ENCODE measurements at regions not wholly inside any gene's neighbourhood (a gene's known extent, or its start where the extent isn't known, plus 50 kb on each side); places are given as distances from the start of the nearest gene placed in this dataset.

- no peak overlapping the region for H3K4me3 Mint-ChIP-seq
- no CpG with 5 or more reads among the region's 1 CpG for WGBS (ENCODE audit: extremely low coverage, insufficient read length, low lambda C conversion rate)
- Histone ChIP-seq H3K9ac (ENCODE audit: extremely low read depth, insufficient read length, low read length) (no peak overlapping the region), H3K23ac (ENCODE audit: insufficient read length, low read depth, low read length) (no peak overlapping the region), H3K79me2 (ENCODE audit: insufficient read depth, low read length) (no peaks in the 10 kb centered on the region), H3T11ph (ENCODE audit: low read length) (no peak overlapping the region), H3K18ac (ENCODE audit: insufficient read length, low read depth, low read length) (no peak overlapping the region), H3K4me2 (ENCODE audit: insufficient read depth, insufficient read length, low read length) (no peak overlapping the region), H3K27ac (ENCODE audit: insufficient read length, low read depth, low read length) (no peak overlapping the region), H2BK120ac (ENCODE audit: low read depth, low read length, poor library complexity, severe bottlenecking) (no peak overlapping the region), H4K5ac (ENCODE audit: insufficient read length, low read depth, low read length) (no peak overlapping the region), H4K91ac (ENCODE audit: insufficient read length, low read depth, low read length) (no peak overlapping the region), H3K9me3 (ENCODE audit: control insufficient read depth, low read depth, low read length) (no peaks in the 10 kb centered on the region), H2BK5ac (ENCODE audit: insufficient read length, low read length) (no peak overlapping the region), H3K14ac (ENCODE audit: insufficient read depth, low read length) (no peak overlapping the region), H3K56ac (ENCODE audit: insufficient read length, low read depth, low read length) (no peak overlapping the region), H2BK20ac (ENCODE audit: low read depth, low read length, poor library complexity, severe bottlenecking) (no peak overlapping the region), H3K4ac (ENCODE audit: low read depth, low read length) (no peak overlapping the region), H2AFZ (ENCODE audit: low read length) (no peak overlapping the region), H2BK12ac (ENCODE audit: insufficient read length, low read depth, low read length) (no peak overlapping the region), H2AK5ac (ENCODE audit: insufficient read length, low read length) (no peak overlapping the region), H3K79me1 (ENCODE audit: insufficient read depth, low read depth, low read length, poor library complexity, severe bottlenecking) (no peaks in the 10 kb centered on the region), H3K4me1 (ENCODE audit: insufficient read depth, low read length) (no peaks in the 10 kb centered on the region), H3K23me2 (ENCODE audit: insufficient read length, low read depth, low read length, poor library complexity, severe bottlenecking) (no peaks in the 10 kb centered on the region), H2BK15ac (ENCODE audit: low read depth, low read length) (no peak overlapping the region), H4K8ac (replicated peaks; ENCODE audit: insufficient read length, low read depth, low read length) (no peak overlapping the region), H4K20me1 (ENCODE audit: control insufficient read depth, insufficient read depth, insufficient read length) (no peaks in the 10 kb centered on the region), H3K27me3 (ENCODE audit: insufficient read depth, low read length) (no peaks in the 10 kb centered on the region)
- H3K27me3 Mint-ChIP-seq (ENCODE audit: low read depth), result peaks cover 30% of the 10 kb centered on the region
- H3K36me3 Mint-ChIP-seq (ENCODE audit: insufficient read depth in 1 of 3, low read depth in 3 of 3), result no peaks in the 10 kb centered on the region
- 0 out of 4 replicates have a peak, but pooled peaks cover 0 to 3% of the 10 kb centered on the region in 2 experiments for H3K4me1 Mint-ChIP-seq
- TF ChIP-seq CTCF (conservative IDR thresholded peaks at IDR 0.05), result no peak
- H3K27ac Mint-ChIP-seq, result no peak overlapping the region
- H3K9me3 Mint-ChIP-seq, result peaks cover 0 to 2% of the 10 kb centered on the region in 2 experiments; a peak in 1 of 5 replicates
- no peak for DNase-seq
These were observed 199.9 kb upstream of the PWP1 start for GRCh38 chr12:107485731-107486130.

All from H9 (cell line).